SU-DHL-6 (cell line): ENCODE measurements at regions not wholly inside any gene's neighbourhood (a gene's known extent, or its start where the extent isn't known, plus 50 kb on each side); places are given as distances from the start of the nearest gene placed in this dataset.

ENCODE experiments used
- EZH2phosphoT487 ChIP-seq: fragments of 200-600 bp; sonication (generic), shearing (Covaris generic); conservative IDR thresholded peaks from 2 replicates; pipeline ENCODE4 v1.6.1; 2018; ENCODE audit warnings: mild to moderate bottlenecking, antibody characterized with exemption, low read length, moderate library complexity, mixed read lengths
- TF ChIP-seq, protein P1 (sequence below): fragments of 200-600 bp; sonication (generic); IDR thresholded peaks from one replicate; pipeline ENCODE4 v1.5.1; 2017; ENCODE audit warnings: antibody characterized with exemption, mild to moderate bottlenecking, low read length, moderate library complexity; ENCODE audit not compliant: insufficient read depth, poor library complexity, severe bottlenecking

DNA sequence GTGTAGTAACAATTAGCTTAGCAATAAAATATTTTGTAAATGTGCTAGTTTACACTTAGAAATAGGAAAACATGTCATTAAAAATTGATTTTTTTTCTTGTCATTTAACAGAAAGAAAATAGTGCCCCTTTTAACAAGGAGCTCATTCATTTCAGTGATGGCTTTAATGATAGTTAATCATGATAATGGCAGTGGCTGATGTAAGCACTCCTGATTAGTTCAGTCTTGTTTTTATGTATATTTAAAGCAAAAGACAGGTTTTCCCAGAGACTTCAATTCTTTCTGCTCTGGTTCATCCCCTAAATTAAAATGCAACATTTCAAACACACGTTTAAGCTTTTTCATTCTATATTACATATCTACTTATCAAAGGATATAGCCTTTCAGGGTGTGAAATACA lies 1039.5 kb upstream of the PCDH7 start:
- TF ChIP-seq, protein P1, sequence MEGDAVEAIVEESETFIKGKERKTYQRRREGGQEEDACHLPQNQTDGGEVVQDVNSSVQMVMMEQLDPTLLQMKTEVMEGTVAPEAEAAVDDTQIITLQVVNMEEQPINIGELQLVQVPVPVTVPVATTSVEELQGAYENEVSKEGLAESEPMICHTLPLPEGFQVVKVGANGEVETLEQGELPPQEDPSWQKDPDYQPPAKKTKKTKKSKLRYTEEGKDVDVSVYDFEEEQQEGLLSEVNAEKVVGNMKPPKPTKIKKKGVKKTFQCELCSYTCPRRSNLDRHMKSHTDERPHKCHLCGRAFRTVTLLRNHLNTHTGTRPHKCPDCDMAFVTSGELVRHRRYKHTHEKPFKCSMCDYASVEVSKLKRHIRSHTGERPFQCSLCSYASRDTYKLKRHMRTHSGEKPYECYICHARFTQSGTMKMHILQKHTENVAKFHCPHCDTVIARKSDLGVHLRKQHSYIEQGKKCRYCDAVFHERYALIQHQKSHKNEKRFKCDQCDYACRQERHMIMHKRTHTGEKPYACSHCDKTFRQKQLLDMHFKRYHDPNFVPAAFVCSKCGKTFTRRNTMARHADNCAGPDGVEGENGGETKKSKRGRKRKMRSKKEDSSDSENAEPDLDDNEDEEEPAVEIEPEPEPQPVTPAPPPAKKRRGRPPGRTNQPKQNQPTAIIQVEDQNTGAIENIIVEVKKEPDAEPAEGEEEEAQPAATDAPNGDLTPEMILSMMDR = no peak
- TF ChIP-seq EZH2phosphoT487 = no peak
